Nephron (organoid): ENCODE measurements at regions not wholly inside any gene's neighbourhood (a gene's known extent, or its start where the extent isn't known, plus 50 kb on each side); places are given as distances from the start of the nearest gene placed in this dataset.
"Not testable (repeated sequence)": the region's sequence is repeated elsewhere in the genome, so short reads cannot be mapped to it uniquely, and the experiment has no call there.

Experiments used
- H3K27ac Mint-ChIP-seq, 3 experiments: 2 replicates each; pipeline ENCODE4 v1.8.0; 2020; ENCODE audit warnings: mixed read lengths in 3 of 3, mild to moderate bottlenecking in 2 of 3, moderate library complexity in 1 of 3
- H3K27me3 Mint-ChIP-seq: 2 replicates; pipeline ENCODE4 v1.8.0; 2021; ENCODE audit warnings: low read depth, mild to moderate bottlenecking, moderate library complexity, mixed read lengths
- H3K36me3 Mint-ChIP-seq: 2 replicates; pipeline ENCODE4 v1.8.0; 2020; ENCODE audit warnings: low read depth, mixed read lengths
- H3K4me1 Mint-ChIP-seq: 2 replicates; pipeline ENCODE4 v1.8.0; 2020; ENCODE audit warnings: mixed read lengths
- H3K4me3 Mint-ChIP-seq, 3 experiments: 2 replicates each; pipeline ENCODE4 v1.8.0; 2020; ENCODE audit warnings: mild to moderate bottlenecking in 3 of 3, mixed read lengths in 3 of 3, moderate library complexity in 2 of 3
- H3K9me3 Mint-ChIP-seq: 2 replicates; pipeline ENCODE4 v1.8.0; 2020; ENCODE audit warnings: mixed read lengths
- TF ChIP-seq, protein P1 (sequence below), 3 experiments: fragments of 200-600 bp; sonication (generic); IDR thresholded peaks; one replicate each; pipeline ENCODE4 v1.5.0; 2021; ENCODE audit warnings: antibody characterized with exemption in 3 of 3; ENCODE audit not compliant: unreplicated experiment in 3 of 3

- peaks cover 33% of the 10 kb centered on the region for H3K4me1 Mint-ChIP-seq
- peak overlapping the region in 1 of 3 experiments; percentile 3 for H3K27ac Mint-ChIP-seq
- TF ChIP-seq, protein P1, sequence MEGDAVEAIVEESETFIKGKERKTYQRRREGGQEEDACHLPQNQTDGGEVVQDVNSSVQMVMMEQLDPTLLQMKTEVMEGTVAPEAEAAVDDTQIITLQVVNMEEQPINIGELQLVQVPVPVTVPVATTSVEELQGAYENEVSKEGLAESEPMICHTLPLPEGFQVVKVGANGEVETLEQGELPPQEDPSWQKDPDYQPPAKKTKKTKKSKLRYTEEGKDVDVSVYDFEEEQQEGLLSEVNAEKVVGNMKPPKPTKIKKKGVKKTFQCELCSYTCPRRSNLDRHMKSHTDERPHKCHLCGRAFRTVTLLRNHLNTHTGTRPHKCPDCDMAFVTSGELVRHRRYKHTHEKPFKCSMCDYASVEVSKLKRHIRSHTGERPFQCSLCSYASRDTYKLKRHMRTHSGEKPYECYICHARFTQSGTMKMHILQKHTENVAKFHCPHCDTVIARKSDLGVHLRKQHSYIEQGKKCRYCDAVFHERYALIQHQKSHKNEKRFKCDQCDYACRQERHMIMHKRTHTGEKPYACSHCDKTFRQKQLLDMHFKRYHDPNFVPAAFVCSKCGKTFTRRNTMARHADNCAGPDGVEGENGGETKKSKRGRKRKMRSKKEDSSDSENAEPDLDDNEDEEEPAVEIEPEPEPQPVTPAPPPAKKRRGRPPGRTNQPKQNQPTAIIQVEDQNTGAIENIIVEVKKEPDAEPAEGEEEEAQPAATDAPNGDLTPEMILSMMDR (IDR thresholded peaks at IDR 0.05; ENCODE audit: unreplicated experiment in 3 of 3), result no peak
- no peak overlapping the region for H3K4me3 Mint-ChIP-seq
- no peaks in the 10 kb centered on the region for H3K36me3 Mint-ChIP-seq
- peaks cover 3% of the 10 kb centered on the region for H3K9me3 Mint-ChIP-seq
- H3K27me3 Mint-ChIP-seq, result peaks cover 3% of the 10 kb centered on the region
Observed at GRCh38 chr7:152521420-152522337, 85.9 kb upstream of the KMT2C start.

GRCh38 chr7:152520861-152521302 lies 85.1 kb upstream of the KMT2C start:
- H3K36me3 Mint-ChIP-seq, result no peaks in the 10 kb centered on the region
- H3K9me3 Mint-ChIP-seq, result peaks cover 6% of the 10 kb centered on the region
- H3K27me3 Mint-ChIP-seq, result peaks cover 3% of the 10 kb centered on the region
- peaks cover 33% of the 10 kb centered on the region for H3K4me1 Mint-ChIP-seq
- peak overlapping the region in 2 of 3 experiments; percentile 58 to 72 for H3K27ac Mint-ChIP-seq
- TF ChIP-seq, protein P1 (IDR thresholded peaks at IDR 0.05; ENCODE audit: unreplicated experiment in 3 of 3), result no peak
- no peak overlapping the region for H3K4me3 Mint-ChIP-seq

DNA sequence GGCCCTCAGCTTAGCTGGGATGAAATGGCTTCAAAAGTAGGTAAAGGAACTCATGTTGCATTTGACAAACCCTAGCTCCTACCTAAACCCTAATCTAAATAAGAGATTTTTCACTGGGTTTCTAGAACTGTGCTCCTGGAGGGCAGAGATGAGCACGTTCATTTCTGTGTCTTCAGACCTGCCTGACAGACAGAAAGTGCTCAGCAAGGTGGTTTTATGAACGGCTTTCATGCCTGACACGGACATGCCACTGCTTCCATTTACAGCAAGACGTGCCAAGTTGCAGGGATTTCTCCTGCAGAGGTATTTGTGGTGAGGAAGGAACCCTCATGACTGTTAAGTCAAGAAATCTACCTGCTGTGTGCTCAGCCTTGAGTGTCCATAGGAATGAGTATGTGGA lies 83.5 kb upstream of the KMT2C start:
- Mint-ChIP-seq H3K36me3 (no peaks in the 10 kb centered on the region), H3K27ac (no peak overlapping the region), H3K4me1 (peaks cover 33% of the 10 kb centered on the region), H3K4me3 (no peak overlapping the region), H3K27me3 (peaks cover 3% of the 10 kb centered on the region), H3K9me3 (peaks cover 6% of the 10 kb centered on the region)
- TF ChIP-seq, protein P1 (IDR thresholded peaks at IDR 0.05; ENCODE audit: unreplicated experiment in 3 of 3), result no peak

DNA sequence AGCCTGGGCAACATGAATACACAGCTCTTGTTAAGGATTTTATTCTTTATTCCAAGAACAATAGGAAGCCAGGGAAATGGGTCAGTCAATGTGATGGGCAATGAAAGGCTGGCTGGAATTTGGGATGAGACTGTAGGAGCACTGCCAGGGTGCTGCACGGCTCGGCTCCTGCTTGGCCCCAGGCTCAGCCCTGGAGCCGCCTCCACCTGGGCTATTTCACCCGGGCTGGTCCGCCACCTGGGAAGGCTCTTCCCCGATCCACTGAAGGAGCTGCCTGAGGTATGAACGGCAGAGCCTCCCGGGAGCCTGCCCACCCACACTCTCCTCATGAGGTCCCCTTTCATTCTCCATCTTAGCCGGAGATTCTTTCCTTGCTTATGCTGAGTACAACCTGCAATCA lies 80.4 kb upstream of the KMT2C start:
- Mint-ChIP-seq H3K9me3 (peaks cover 6% of the 10 kb centered on the region), H3K27me3 (no peaks in the 10 kb centered on the region), H3K27ac (no peak overlapping the region), H3K36me3 (no peaks in the 10 kb centered on the region), H3K4me3 (no peak overlapping the region), H3K4me1 (peaks cover 6% of the 10 kb centered on the region)
- TF ChIP-seq, protein P1 (IDR thresholded peaks at IDR 0.05; ENCODE audit: unreplicated experiment in 3 of 3), result no peak

DNA sequence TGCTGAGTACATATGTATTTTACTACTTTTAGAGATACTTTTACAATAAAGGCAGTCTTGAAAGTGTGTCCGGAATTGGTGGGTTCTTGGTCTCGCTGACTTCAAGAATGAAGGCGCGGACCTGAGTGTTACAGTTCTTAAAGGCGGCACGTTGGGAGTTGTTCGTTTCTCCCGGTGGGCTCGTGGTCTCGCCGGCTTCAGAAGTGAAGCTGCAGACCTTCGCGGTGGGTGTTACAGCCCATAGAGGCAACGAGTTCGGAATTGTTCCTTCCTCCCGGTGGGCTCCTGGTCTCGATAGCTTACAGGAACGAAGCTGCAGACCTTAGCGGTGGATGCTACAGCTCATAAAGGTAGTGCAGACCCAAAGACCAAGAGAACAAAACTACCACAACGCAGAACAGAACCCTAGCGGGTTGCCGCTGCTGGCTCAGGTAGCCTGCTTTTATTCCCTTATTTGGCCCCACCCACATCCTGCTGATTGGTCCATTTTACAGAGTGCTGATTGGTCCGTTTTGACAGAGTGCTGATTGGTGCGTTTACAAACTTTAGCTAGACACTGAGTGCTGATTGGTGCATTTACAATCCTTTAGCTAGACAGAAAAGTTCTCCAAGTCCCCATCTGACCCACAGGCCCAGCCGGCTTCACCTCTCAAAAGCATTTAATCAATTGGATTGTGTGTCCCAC lies 79.6 kb upstream of the KMT2C start:
- H3K4me1 Mint-ChIP-seq, H3K36me3 Mint-ChIP-seq, H3K9me3 Mint-ChIP-seq, H3K4me3 Mint-ChIP-seq, H3K27me3 Mint-ChIP-seq, H3K27ac Mint-ChIP-seq: not testable (repeated sequence)

GRCh38 chr7:152514771-152515105 lies 78.9 kb upstream of the KMT2C start:
- Mint-ChIP-seq H3K4me3 (no peak overlapping the region), H3K27me3 (no peaks in the 10 kb centered on the region), H3K9me3 (peaks cover 3% of the 10 kb centered on the region), H3K36me3 (no peaks in the 10 kb centered on the region), H3K27ac (no peak overlapping the region), H3K4me1 (no peaks in the 10 kb centered on the region)
- TF ChIP-seq, protein P1 (IDR thresholded peaks at IDR 0.05; ENCODE audit: unreplicated experiment in 3 of 3), result no peak
